Panc1 (cell line): ENCODE measurements at regions not wholly inside any gene's neighbourhood (a gene's known extent, or its start where the extent isn't known, plus 50 kb on each side); places are given as distances from the start of the nearest gene placed in this dataset.

ENCODE experiments used
- ATAC-seq: fragments of 200-7000 bp; cut with Tn5 transposase; 2 replicates; pipeline ENCODE4 v1.9.1; 2020; ENCODE audit warnings: mild to moderate bottlenecking, moderate library complexity
- BruUV-seq: library from RNA; stranded (reverse); fragments of 400-500 nt; replicated peaks from 2 replicates; lab custom pipeline; 2021; lab: Mats Ljungman, UMichigan
- CTCF ChIA-PET: fragments of 300-600 bp; sonication (Branson Sonifier 250); formaldehyde crosslinking; loops from one replicate; lab custom pipeline; 2022; ENCODE audit warnings: antibody characterized with exemption; lab: Charles Lee
- POLR2A ChIA-PET: fragments of 300-600 bp; sonication (Branson Sonifier 250); formaldehyde crosslinking; loops from one replicate; lab custom pipeline; 2022; ENCODE audit warnings: antibody characterized with exemption; lab: Charles Lee
- DNase-seq: peaks from one replicate; pipeline ENCODE4 v3.0.0-alpha.2; 2010; ENCODE audit warnings: low read depth, low spot score
- H3K27ac ChIP-seq: 2 replicates; pipeline ENCODE4 v1.5.1; 2011; ENCODE audit warnings: mild to moderate bottlenecking, low read length, inconsistent platforms
- H3K27me3 ChIP-seq: fragments of 200-500 bp; sonication (Bioruptor generic); 2 replicates; pipeline ENCODE4 v1.6.0; 2014; ENCODE audit warnings: low read length, inconsistent platforms; ENCODE audit not compliant: control insufficient read depth, insufficient read depth
- H3K36me3 ChIP-seq: fragments of 200-500 bp; sonication (Bioruptor generic); 2 replicates; pipeline ENCODE4 v1.5.1; 2014; ENCODE audit warnings: inconsistent platforms, mild to moderate bottlenecking, low read length, moderate library complexity; ENCODE audit not compliant: control insufficient read depth, insufficient read depth
- H3K4me1 ChIP-seq: 2 replicates; pipeline ENCODE4 v1.5.1; 2011; ENCODE audit warnings: inconsistent platforms, mild to moderate bottlenecking, low read length, moderate library complexity; ENCODE audit not compliant: control insufficient read depth, insufficient read depth
- H3K4me3 ChIP-seq, 2 experiments: 2 replicates each; pipeline ENCODE4 v1.5.1; 2011 to 2012; ENCODE audit warnings: low read depth in 2 of 2, low read length in 2 of 2, mild to moderate bottlenecking in 2 of 2, inconsistent platforms in 1 of 2, moderate library complexity in 1 of 2
- H3K9me3 ChIP-seq: fragments of 200-500 bp; sonication (Bioruptor generic); 2 replicates; pipeline ENCODE4 v1.5.1; 2014; ENCODE audit warnings: low read depth, mild to moderate bottlenecking, inconsistent platforms, low read length, moderate library complexity; ENCODE audit not compliant: control insufficient read depth, insufficient read depth
- POLR2AphosphoS5 ChIP-seq: IDR thresholded peaks from 2 replicates; pipeline ENCODE4 v1.6.1; 2012; ENCODE audit warnings: mild to moderate bottlenecking, low read depth, low read length, moderate library complexity
- SIN3A ChIP-seq: IDR thresholded peaks from 2 replicates; pipeline ENCODE4 v1.6.1; 2012; ENCODE audit warnings: low read depth, mild to moderate bottlenecking, low read length, moderate library complexity, borderline replicate concordance; ENCODE audit not compliant: insufficient read depth
- TCF7L2 ChIP-seq: IDR thresholded peaks from 2 replicates; pipeline ENCODE4 v1.6.1; 2011; ENCODE audit warnings: mild to moderate bottlenecking, low read depth, low read length, inconsistent platforms
- in situ Hi-C: cut with HindIII; loops from 2 replicates; pipeline ENCODE4 v1.10.0; 2016; ENCODE audit warnings: low sequenced_read_pairs, low pct_unique_long_range_greater_than_20kb
- intact Hi-C: fragments of 100-400 bp; cut with micrococcal nuclease; formaldehyde crosslinking; loops from one replicate; pipeline ENCODE4 v1.10.0; 2022; ENCODE audit not compliant: unreplicated experiment
- TF ChIP-seq, protein P1 (sequence below): fragments of 450-650 bp; IDR thresholded peaks from 2 replicates; pipeline ENCODE4 v1.5.1; 2017; ENCODE audit warnings: mild to moderate bottlenecking
- TF ChIP-seq, protein P2 (sequence below), 2 experiments: IDR thresholded peaks; 2 replicates each; pipeline ENCODE4 v1.6.1; 2011 to 2012; ENCODE audit warnings: low read depth in 2 of 2, control low read depth in 1 of 2, low read length in 1 of 2, mild to moderate bottlenecking in 1 of 2, moderate library complexity in 1 of 2; ENCODE audit not compliant: insufficient read depth in 1 of 2

DNA sequence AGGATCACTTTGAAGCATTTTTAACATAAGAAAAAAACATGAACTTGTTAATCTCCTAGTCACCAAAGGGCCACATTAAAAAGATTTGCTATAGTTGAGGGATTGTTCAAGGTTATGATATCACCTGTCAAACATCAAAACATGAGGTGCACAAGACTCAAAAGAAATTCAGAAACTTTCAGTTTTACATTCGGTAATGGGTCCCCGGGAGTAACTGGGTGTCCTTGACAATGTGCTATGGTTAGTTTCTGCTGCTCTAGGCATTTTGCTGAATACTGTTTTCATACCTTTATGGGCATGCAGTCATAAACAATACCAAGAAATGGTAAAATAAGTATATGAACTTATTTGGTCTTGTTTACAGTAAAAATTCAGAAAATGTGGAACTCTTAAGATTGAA lies 92.8 kb upstream of the EDIL3 start:
- no peak overlapping the region for H3K4me3 ChIP-seq
- DNase-seq (no peak), ATAC-seq (no peak)
- TF ChIP-seq, protein P1, sequence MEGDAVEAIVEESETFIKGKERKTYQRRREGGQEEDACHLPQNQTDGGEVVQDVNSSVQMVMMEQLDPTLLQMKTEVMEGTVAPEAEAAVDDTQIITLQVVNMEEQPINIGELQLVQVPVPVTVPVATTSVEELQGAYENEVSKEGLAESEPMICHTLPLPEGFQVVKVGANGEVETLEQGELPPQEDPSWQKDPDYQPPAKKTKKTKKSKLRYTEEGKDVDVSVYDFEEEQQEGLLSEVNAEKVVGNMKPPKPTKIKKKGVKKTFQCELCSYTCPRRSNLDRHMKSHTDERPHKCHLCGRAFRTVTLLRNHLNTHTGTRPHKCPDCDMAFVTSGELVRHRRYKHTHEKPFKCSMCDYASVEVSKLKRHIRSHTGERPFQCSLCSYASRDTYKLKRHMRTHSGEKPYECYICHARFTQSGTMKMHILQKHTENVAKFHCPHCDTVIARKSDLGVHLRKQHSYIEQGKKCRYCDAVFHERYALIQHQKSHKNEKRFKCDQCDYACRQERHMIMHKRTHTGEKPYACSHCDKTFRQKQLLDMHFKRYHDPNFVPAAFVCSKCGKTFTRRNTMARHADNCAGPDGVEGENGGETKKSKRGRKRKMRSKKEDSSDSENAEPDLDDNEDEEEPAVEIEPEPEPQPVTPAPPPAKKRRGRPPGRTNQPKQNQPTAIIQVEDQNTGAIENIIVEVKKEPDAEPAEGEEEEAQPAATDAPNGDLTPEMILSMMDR: no peak
- TF ChIP-seq POLR2AphosphoS5: no peak
- BruUV-seq: no TSS peak
- no peaks in the 10 kb centered on the region for H3K27me3 ChIP-seq
- intact Hi-C loops (no loop called here), in situ Hi-C loops (no loop called here)
- H3K9me3 ChIP-seq: no peaks in the 10 kb centered on the region
- ChIA-PET CTCF (no interaction called here), POLR2A (no interaction called here)
- no peaks in the 10 kb centered on the region for H3K4me1 ChIP-seq
- no peaks in the 10 kb centered on the region for H3K36me3 ChIP-seq
- H3K27ac ChIP-seq: no peak overlapping the region

DNA sequence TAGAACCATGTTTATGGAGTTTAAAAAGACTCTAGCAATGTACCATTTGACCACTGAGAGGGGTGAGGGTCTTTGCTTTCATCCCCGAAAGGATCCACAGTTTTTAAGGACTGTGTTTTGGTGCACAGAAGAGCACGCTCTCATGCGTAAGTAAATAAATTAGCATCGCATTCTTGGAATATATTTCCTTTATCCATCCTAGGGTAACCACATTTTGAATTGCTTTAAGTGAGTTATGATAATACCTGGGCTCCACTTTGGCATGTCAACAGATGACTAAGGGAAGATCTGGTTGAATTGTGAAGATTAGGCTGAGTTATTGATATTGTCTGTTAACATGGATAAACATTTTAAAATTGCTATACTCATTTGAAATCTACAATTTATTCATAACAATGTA lies 89.4 kb upstream of the EDIL3 start:
- no TSS peak for BruUV-seq
- ATAC-seq (no peak), DNase-seq (no peak)
- H3K36me3 ChIP-seq: no peaks in the 10 kb centered on the region
- no peaks in the 10 kb centered on the region for H3K27me3 ChIP-seq
- TF ChIP-seq SIN3A (no peak), POLR2AphosphoS5 (no peak), TCF7L2 (no peak)
- TF ChIP-seq, protein P1: no peak
- TF ChIP-seq, protein P2, sequence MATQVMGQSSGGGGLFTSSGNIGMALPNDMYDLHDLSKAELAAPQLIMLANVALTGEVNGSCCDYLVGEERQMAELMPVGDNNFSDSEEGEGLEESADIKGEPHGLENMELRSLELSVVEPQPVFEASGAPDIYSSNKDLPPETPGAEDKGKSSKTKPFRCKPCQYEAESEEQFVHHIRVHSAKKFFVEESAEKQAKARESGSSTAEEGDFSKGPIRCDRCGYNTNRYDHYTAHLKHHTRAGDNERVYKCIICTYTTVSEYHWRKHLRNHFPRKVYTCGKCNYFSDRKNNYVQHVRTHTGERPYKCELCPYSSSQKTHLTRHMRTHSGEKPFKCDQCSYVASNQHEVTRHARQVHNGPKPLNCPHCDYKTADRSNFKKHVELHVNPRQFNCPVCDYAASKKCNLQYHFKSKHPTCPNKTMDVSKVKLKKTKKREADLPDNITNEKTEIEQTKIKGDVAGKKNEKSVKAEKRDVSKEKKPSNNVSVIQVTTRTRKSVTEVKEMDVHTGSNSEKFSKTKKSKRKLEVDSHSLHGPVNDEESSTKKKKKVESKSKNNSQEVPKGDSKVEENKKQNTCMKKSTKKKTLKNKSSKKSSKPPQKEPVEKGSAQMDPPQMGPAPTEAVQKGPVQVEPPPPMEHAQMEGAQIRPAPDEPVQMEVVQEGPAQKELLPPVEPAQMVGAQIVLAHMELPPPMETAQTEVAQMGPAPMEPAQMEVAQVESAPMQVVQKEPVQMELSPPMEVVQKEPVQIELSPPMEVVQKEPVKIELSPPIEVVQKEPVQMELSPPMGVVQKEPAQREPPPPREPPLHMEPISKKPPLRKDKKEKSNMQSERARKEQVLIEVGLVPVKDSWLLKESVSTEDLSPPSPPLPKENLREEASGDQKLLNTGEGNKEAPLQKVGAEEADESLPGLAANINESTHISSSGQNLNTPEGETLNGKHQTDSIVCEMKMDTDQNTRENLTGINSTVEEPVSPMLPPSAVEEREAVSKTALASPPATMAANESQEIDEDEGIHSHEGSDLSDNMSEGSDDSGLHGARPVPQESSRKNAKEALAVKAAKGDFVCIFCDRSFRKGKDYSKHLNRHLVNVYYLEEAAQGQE (IDR thresholded peaks at IDR 0.05; ENCODE audit: insufficient read depth in 1 of 2, low read depth in 2 of 2, low read length in 1 of 2): no peak
- CTCF ChIA-PET: no interaction called here
- H3K27ac ChIP-seq: no peak overlapping the region
- in situ Hi-C loops: no loop called here
- H3K9me3 ChIP-seq: no peaks in the 10 kb centered on the region
- POLR2A ChIA-PET: interaction anchor here (0.5 kb wide), 1 partner anchor 126 kb away, joined by 12 read pairs; no protein-coding TSS in a partner anchor
- intact Hi-C loops: no loop called here
- H3K4me1 ChIP-seq: no peaks in the 10 kb centered on the region
- no peak overlapping the region for H3K4me3 ChIP-seq
